Natural killer cell (primary cell): ENCODE measurements at regions not wholly inside any gene's neighbourhood (a gene's known extent, or its start where the extent isn't known, plus 50 kb on each side); places are given as distances from the start of the nearest gene placed in this dataset.

Experiments
- ATAC-seq, 3 donors: fragments of 150-1000 bp in 2 of 3; fragments of 200-7000 bp in 1 of 3; cut with Tn5 transposase; 1 replicate in 1 of 3; 2 replicates in 2 of 3; pipeline ENCODE4 v1.10.0; 2021; ENCODE audit warnings: mild to moderate bottlenecking in 2 of 3, moderate library complexity in 2 of 3
- DNase-seq, 2 donors: peaks; one replicate each; pipeline versions ENCODE4 v3.0.0 to v3.0.0-alpha.2; 2013 to 2021; ENCODE audit warnings: mixed read lengths in 1 of 2
- H3K27ac ChIP-seq: one replicate; pipeline ENCODE4 v1.5.1; 2013; ENCODE audit warnings: mild to moderate bottlenecking, low read length
- H3K27me3 ChIP-seq: one replicate; pipeline ENCODE4 v1.6.1; 2013; ENCODE audit warnings: low read length; ENCODE audit not compliant: control insufficient read depth, insufficient read depth
- H3K36me3 ChIP-seq: one replicate; pipeline ENCODE4 v1.6.1; 2013; ENCODE audit warnings: low read length; ENCODE audit not compliant: control insufficient read depth, insufficient read depth
- H3K4me1 ChIP-seq: one replicate; pipeline ENCODE4 v1.6.1; 2013; ENCODE audit warnings: low read length; ENCODE audit not compliant: control insufficient read depth, insufficient read depth
- H3K4me3 ChIP-seq: one replicate; pipeline ENCODE4 v1.5.1; 2013; ENCODE audit warnings: low read length
- H3K9me3 ChIP-seq: one replicate; pipeline ENCODE4 v1.6.1; 2013; ENCODE audit warnings: low read length; ENCODE audit not compliant: control insufficient read depth, insufficient read depth
- H3K27ac Mint-ChIP-seq, 2 donors: one replicate each; pipeline ENCODE4 v1.8.0; 2022; ENCODE audit warnings: mild to moderate bottlenecking in 2 of 2, mixed read lengths in 2 of 2, moderate library complexity in 1 of 2
- H3K27me3 Mint-ChIP-seq, 2 donors: one replicate each; pipeline ENCODE4 v1.8.0; 2022; ENCODE audit warnings: low read depth in 2 of 2, mixed read lengths in 2 of 2
- H3K36me3 Mint-ChIP-seq: one replicate; pipeline ENCODE4 v1.8.0; 2022; ENCODE audit warnings: mixed read lengths
- H3K4me1 Mint-ChIP-seq, 2 donors: one replicate each; pipeline ENCODE4 v1.8.0; 2022; ENCODE audit warnings: mixed read lengths in 2 of 2
- H3K4me3 Mint-ChIP-seq: one replicate; pipeline ENCODE4 v1.8.0; 2022; ENCODE audit warnings: mild to moderate bottlenecking, moderate library complexity, mixed read lengths
- H3K9me3 Mint-ChIP-seq, 2 donors: one replicate each; pipeline ENCODE4 v1.8.0; 2022; ENCODE audit warnings: mixed read lengths in 2 of 2
- WGBS: methylation state at CpG from one replicate; pipeline ENCODE4 v1.1.7; 2013; ENCODE audit warnings: missing lambda C conversion rate; ENCODE audit not compliant: insufficient coverage; 5-methylcytosine and 5-hydroxymethylcytosine counted together
- intact Hi-C: fragments of 100-400 bp; cut with micrococcal nuclease; formaldehyde crosslinking; loops from one replicate; pipeline ENCODE4 v1.14.2; 2022
- TF ChIP-seq, protein P1 (sequence below): fragments of 200-600 bp; IDR thresholded peaks from one replicate; pipeline ENCODE4 v1.8.0; 2022; ENCODE audit warnings: antibody characterized with exemption

- Histone ChIP-seq H3K4me3 (no peak overlapping the region), H3K27ac (no peak overlapping the region), H3K9me3 (no peaks in the 10 kb centered on the region), H3K4me1 (no peaks in the 10 kb centered on the region), H3K27me3 (no peaks in the 10 kb centered on the region), H3K36me3 (no peaks in the 10 kb centered on the region)
- no peak overlapping the region for H3K27ac Mint-ChIP-seq
- TF ChIP-seq, protein P1, sequence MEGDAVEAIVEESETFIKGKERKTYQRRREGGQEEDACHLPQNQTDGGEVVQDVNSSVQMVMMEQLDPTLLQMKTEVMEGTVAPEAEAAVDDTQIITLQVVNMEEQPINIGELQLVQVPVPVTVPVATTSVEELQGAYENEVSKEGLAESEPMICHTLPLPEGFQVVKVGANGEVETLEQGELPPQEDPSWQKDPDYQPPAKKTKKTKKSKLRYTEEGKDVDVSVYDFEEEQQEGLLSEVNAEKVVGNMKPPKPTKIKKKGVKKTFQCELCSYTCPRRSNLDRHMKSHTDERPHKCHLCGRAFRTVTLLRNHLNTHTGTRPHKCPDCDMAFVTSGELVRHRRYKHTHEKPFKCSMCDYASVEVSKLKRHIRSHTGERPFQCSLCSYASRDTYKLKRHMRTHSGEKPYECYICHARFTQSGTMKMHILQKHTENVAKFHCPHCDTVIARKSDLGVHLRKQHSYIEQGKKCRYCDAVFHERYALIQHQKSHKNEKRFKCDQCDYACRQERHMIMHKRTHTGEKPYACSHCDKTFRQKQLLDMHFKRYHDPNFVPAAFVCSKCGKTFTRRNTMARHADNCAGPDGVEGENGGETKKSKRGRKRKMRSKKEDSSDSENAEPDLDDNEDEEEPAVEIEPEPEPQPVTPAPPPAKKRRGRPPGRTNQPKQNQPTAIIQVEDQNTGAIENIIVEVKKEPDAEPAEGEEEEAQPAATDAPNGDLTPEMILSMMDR = no peak
- intact Hi-C loops = no loop called here
- no peak overlapping the region for H3K4me3 Mint-ChIP-seq
- WGBS = no CpG with 5 or more reads among the region's 1 CpG
- DNase-seq (no peak), ATAC-seq (no peak)
- H3K4me1 Mint-ChIP-seq = no peaks in the 10 kb centered on the region
- H3K27me3 Mint-ChIP-seq = peaks cover 3 to 21% of the 10 kb centered on the region in 2 donors
- H3K9me3 Mint-ChIP-seq = no peaks in the 10 kb centered on the region
- H3K36me3 Mint-ChIP-seq = no peaks in the 10 kb centered on the region
These were observed 234.8 kb upstream of the FMN2 start for GRCh38 chr1:239856924-239857323.

- DNase-seq (no peak), ATAC-seq (no peak)
- 52% methylated on average over 3 of the region's 4 CpGs for WGBS
- no peaks in the 10 kb centered on the region for H3K27me3 ChIP-seq
- H3K4me1 ChIP-seq = no peaks in the 10 kb centered on the region
- Mint-ChIP-seq H3K9me3 (no peaks in the 10 kb centered on the region), H3K4me3 (no peak overlapping the region), H3K27me3 (peaks cover 3 to 21% of the 10 kb centered on the region in 2 donors), H3K36me3 (no peaks in the 10 kb centered on the region), H3K27ac (no peak overlapping the region), H3K4me1 (no peaks in the 10 kb centered on the region)
- H3K36me3 ChIP-seq = no peaks in the 10 kb centered on the region
- H3K9me3 ChIP-seq = no peaks in the 10 kb centered on the region
- TF ChIP-seq, protein P1 = no peak
- H3K27ac ChIP-seq = no peak overlapping the region
- intact Hi-C loops = no loop called here
- no peak overlapping the region for H3K4me3 ChIP-seq
These were observed 233.6 kb upstream of the FMN2 start for GRCh38 chr1:239858057-239858456.

DNA sequence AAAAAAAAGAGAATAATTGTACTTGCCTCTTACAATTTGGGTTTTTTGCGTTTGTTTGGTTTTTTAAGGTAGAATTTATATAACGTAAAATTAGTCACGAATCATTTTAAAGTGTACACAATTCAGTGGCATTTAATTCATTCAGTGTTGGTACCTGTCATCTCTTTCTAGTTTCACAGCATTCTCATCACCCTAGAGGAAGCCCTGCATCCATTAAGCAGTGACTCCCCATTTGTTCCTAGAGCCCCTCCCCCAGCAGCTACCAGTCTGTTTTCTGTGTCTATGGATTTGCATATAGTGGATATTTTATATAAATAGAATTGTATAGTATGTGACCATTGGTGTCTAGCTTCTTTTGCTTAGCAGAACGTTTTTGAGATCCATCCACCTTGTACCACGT, 233.2 kb upstream of the FMN2 start:
- ATAC-seq (no peak), DNase-seq (no peak)
- no peak overlapping the region for H3K4me3 ChIP-seq
- H3K27ac ChIP-seq = no peak overlapping the region
- no peak overlapping the region for H3K27ac Mint-ChIP-seq
- TF ChIP-seq, protein P1 = no peak
- no peaks in the 10 kb centered on the region for H3K4me1 ChIP-seq
- no peaks in the 10 kb centered on the region for H3K36me3 ChIP-seq
- intact Hi-C loops = no loop called here
- no peak overlapping the region for H3K4me3 Mint-ChIP-seq
- H3K9me3 ChIP-seq = no peaks in the 10 kb centered on the region
- no peaks in the 10 kb centered on the region for H3K4me1 Mint-ChIP-seq
- H3K9me3 Mint-ChIP-seq = no peaks in the 10 kb centered on the region
- no peaks in the 10 kb centered on the region for H3K36me3 Mint-ChIP-seq
- WGBS = 89% methylated on average over 5 of the region's 5 CpGs
- no peaks in the 10 kb centered on the region for H3K27me3 ChIP-seq
- peaks cover 3 to 20% of the 10 kb centered on the region in 2 donors for H3K27me3 Mint-ChIP-seq

- no peak overlapping the region for H3K4me3 Mint-ChIP-seq
- H3K4me1 ChIP-seq = no peaks in the 10 kb centered on the region
- TF ChIP-seq, protein P1 = no peak
- no peaks in the 10 kb centered on the region for H3K9me3 Mint-ChIP-seq
- peaks cover 0 to 3% of the 10 kb centered on the region in 2 donors for H3K27me3 Mint-ChIP-seq
- DNase-seq (no peak), ATAC-seq (no peak)
- no peaks in the 10 kb centered on the region for H3K36me3 ChIP-seq
- no peak overlapping the region for H3K27ac ChIP-seq
- H3K27ac Mint-ChIP-seq = no peak overlapping the region
- H3K36me3 Mint-ChIP-seq = no peaks in the 10 kb centered on the region
- H3K27me3 ChIP-seq = no peaks in the 10 kb centered on the region
- no peaks in the 10 kb centered on the region for H3K9me3 ChIP-seq
- intact Hi-C loops = no loop called here
- no peaks in the 10 kb centered on the region for H3K4me1 Mint-ChIP-seq
- no CpG with 5 or more reads among the region's 1 CpG for WGBS
- H3K4me3 ChIP-seq = no peak overlapping the region
These were observed 229.7 kb upstream of the FMN2 start for GRCh38 chr1:239861985-239862384.
